ENCODE measurements at regions not wholly inside any gene's neighbourhood (a gene's known extent, or its start where the extent isn't known, plus 50 kb on each side); places are given as distances from the start of the nearest gene placed in this dataset.

DNA sequence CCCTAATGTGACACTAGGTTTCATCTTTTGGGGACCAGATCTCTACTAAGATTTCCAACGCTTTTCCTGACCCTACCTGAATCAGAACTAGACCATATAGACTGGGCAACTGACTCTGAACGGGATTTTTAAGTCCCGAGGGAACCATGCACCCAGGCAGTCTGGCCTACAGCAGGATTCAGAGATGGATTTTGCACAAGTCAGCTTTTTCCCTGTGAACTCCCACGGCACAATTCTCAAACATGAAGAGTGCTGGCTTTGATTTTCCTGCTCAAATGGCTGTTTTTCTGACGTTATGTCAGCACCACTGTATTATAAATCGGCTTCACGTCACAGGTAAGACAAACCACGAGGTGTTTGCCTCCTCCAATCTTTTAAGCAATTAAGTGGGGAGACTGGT, 409.1 kb downstream of the TCERG1L start:
- no peak for DNase-seq (ENCODE audit: low read depth)

DNA sequence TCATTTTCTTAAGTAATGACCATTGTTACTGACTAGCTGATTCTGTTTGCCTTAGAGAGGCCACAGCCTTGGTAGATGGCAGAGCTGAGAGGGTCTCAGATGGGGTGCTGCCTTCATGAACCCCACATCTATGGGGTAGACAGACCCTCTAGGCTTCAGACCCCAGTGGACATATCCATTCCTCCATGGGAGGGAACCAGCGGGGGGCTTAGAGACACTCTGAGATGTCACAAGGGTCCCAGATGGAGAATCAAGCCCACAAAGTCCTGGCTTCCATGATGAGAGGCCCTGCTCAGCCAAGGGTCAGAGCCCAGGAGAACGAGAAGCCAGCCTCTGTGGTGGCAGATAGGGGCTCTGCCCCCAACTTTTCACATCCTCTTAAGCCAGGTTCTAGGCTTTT, 408.6 kb downstream of the TCERG1L start:
- no peak for DNase-seq (ENCODE audit: low read depth)

DNA sequence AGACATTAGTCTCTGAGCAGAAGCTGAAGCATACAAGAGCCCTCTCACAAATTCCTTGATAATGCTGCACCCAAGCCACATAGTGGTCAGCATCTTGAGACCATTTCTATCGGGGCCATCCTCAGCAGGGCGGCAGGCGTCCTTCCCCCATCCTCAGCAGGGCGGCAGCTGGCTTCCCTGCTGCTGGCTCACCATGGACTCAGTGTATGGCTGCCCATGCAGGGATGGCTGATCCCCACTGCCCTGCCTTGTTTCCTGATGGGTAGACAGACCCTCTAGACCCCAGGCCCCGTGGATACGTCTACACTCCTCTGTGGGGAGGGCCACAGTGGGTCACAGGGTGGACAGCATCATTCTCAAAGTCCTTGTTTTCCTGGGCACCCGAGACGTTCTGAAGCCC, 406.8 kb downstream of the TCERG1L start:
- DNase-seq (ENCODE audit: low read depth) = no peak

DNA sequence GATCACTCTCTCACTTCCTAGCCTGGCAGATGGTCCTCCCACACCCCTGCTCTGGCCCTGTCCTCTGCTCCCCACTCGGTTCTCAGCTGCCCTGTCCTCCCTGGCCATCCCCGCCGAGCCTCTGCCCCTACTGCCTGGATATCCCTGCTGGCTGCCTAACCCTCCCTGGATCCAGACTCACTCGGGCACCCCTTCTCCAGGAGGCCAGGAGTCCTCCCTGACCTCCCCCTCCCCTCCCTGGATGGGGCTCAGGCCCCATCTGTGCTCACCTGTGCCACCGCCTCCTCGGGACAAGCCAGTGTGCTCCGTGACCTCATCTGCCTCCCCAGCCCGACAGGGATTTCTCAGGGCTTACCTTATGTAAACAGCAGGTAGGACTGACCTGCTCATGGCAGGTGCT, 406.1 kb downstream of the TCERG1L start:
- no peak for DNase-seq (ENCODE audit: low read depth)

DNA sequence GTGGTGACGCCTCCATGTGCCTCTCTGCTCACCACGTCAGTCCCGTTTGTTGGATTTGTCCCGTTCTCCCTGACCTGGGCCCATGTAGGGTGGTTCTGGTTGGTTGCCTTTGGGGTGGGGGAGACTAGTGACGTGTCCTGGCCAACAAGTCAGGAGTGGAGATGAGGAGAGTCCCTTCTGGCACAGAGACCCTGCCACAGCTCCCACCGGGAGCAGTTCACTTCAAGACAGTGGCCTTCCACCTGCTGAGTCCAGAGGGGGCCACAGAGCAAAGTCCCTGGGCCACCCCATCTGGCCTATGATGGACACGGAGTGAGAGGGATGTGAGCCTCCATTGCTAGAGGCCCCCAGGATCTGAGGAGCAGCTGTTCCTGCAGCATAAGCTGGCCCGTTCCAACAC, 405.6 kb downstream of the TCERG1L start:
- no peak for DNase-seq (ENCODE audit: low read depth)

DNA sequence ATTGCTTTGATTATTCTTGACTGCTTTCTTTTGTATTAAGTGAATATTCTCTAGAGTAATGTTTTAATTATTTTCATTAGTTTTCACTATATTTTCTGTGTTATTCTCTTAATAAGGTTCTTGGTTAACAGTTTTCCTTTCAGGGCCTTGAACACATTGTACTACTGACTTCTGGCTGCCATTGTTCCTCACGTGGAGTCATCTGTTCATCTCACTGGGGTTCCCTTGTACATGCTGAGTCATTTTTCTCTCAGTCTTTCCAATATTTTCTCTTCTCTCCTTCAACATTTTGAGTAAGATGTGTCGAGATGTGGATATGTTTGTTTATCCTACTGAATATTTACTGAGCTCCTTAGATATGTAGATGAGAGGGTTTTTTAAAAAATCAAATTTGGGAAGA, 400.7 kb downstream of the TCERG1L start:
- no peak for DNase-seq (ENCODE audit: low read depth)

DNA sequence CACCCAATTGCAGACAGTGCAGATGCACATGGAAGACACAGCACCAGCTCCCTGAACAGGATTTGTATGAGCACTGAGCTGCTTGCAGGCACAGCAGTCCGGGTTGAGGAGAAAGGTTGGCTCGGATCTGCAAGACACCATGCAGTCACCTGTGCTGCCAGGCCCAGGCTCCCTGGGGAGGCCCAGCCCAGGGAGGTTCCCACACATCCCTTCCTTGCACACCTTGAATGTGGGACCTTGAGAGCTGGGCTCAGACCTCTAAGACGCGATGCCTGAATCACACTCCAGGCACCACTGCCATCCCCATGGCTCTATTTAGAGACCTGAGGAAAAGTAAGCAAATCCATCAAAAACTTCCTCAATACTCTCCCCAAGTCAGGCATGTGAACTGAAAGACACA, 397.7 kb downstream of the TCERG1L start:
- DNase-seq (ENCODE audit: low read depth) = no peak

DNA sequence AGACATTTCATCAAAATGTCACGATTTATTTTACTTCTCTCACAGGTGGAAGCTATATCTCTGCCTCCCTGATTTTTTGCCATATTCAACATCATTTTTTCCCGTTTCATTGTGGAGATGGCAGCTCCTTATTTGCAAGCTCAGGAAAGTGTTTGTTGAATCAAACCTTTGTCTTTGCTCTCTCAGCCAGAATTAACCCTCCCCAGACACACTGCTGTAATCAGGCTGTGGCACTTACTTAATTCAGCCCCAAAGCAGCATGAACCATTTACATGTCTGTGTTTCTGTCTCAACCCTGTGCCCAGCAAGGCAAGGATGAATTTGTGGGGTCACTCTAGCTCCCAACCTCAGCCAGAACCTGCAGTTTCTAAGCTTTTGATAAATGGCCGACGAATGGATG, 397.2 kb downstream of the TCERG1L start:
- no peak for DNase-seq (ENCODE audit: low read depth)

DNA sequence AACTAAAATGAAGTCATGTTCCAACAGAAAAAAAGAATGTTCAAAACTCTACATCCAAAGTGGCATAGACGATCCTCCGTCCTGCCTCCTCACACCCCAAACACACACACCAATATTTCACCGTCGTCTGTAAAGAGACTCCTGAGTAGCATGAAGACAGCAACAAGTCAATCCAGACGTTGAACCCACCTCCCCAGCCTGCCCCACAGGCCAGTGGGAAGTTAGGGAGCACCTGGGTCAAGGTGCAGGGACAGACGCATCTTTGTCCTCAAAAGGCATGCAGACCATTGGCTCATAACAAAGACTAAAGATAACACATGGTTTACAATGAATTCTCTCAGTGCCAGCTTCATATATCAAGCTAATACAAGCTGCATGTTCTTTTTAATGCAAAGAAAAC, 396.5 kb downstream of the TCERG1L start:
- DNase-seq (ENCODE audit: low read depth) = no peak

DNA sequence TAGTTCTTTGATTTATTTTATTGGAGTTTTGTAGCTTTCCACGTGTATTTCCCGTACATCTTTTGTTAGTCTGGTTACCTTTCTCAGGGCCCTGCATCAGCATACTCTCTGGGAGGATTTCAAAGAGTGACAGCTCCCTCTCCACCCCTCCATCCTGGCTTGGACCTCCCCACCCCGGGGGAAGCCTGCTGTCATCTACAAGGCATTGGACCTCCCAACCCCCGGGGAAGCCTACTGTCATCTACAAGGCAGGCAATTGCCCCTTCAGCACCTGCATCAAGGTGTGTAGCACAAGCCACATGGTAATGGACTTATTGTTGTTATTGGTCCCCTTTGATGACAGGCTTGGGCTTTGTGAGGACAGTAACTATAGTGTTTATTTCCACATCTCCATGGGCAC, 390.1 kb downstream of the TCERG1L start:
- no peak for DNase-seq (ENCODE audit: low read depth)

DNA sequence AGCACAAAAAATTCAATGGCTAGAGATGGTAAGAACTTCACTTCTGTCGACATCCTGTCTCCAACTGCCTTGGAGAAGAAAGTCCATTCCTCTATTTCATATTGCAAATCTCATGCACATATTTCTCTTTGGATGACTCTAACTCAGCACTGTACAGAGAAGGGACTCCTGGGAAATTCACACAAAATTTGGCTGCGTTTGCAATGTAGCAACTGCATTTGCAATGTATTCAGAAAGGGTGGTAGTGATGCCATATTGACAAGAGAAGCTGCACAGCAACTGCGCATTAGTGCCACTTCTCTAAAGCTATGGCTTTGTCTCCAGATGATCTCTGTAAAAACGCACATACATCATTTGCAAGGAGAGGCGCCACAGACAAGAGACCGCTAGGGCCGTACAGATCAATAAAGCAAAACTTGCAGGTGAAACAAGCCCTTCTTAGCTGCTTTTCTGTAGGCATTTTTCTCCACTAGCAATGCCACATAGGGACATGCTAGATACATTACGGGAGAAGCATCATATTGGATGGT, 389.5 kb downstream of the TCERG1L start:
- no peak for DNase-seq (ENCODE audit: low read depth)

DNA sequence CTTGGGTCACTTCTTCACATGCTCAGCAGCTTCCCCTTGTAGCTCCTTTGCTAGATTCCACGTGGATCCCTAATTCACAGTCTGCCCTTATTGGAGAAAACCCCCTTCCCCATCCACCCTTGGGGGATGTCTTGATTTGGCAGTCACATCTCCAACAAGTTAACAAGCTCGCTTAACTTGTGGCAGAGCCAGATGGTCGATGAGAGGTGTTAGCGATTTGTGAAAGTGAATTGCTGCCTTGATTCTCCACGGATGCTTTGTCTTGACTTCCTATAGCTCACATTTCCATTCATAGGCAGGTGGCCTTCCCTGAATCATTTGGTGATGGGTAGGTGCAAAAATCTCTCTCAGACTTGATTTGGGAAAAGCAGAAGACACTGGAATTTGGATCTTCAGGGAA, 387.9 kb downstream of the TCERG1L start:
- DNase-seq (ENCODE audit: low read depth) = no peak

DNA sequence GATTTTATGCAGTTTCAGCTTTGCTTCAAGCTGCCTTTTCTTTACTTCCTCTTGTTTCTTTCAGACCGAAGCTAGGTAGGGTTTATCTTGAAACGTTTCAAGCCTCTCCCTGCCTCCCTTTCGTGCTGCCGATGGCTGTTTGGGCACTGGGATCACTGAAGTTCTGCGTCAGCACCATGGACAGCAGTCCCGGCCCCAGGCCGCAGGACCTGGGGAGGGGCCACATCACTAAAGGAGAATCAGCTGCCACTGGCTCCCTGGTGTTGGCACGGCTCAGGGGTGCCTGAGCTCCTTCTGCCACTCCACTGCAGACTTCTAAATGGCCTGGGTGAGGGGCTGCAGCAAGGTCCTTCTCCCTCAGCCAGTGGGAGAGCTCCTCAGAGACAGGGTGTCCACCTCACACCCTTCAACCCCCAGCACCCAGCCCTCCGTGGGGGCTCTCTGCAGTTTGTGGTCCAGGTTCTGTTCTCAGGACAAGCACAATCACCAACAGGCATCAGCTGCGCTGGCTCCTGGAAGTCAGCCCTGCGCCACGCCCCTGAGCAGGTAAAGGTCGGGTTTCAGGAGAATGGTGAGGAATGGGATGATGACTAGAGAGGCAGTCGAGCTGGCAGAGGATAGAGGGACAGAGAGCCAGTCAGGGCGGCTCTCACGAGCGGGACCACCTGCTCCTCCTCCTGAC, 387.2 kb downstream of the TCERG1L start:
- no peak for DNase-seq (ENCODE audit: low read depth)

DNA sequence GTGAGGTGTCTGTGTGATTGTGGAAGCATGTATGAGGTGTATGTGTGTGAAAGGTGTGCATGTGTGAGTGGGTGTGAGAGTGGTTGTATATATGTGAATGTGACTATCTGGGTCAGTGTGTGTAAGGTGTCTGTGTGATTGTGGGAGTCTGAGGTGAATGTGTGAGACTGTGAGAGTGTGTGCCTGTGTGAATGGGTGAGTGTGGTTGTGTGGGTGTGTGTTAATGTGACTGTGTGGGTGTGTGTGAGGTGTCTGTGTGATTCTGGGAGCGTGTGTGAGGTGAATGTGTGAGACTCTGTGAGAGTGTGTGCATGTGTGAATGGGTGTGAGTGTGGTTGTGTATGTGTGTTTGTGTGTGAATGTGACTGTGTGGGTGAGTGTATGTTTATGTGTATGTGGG, 385.1 kb downstream of the TCERG1L start:
- DNase-seq (ENCODE audit: low read depth) = no peak

DNA sequence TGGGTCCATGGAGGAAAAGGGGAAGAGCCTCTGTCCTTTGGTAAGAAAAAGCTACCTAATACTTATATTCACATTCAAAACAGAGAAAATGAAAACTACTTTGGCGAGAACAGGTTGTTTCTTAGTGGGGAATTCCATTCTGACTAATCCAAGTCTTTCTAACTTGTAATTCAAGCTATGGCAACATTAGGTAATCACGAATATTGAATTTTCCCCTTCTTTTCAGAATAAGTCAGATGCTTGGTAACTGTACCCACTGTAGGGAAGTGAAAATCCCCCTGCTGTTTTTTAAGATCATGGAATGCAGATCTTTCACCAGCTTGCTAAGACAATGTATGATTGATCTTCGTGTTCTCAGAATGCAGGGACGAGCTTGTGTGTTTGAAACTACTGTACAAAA, 384.4 kb downstream of the TCERG1L start:
- DNase-seq (ENCODE audit: low read depth) = no peak

DNA sequence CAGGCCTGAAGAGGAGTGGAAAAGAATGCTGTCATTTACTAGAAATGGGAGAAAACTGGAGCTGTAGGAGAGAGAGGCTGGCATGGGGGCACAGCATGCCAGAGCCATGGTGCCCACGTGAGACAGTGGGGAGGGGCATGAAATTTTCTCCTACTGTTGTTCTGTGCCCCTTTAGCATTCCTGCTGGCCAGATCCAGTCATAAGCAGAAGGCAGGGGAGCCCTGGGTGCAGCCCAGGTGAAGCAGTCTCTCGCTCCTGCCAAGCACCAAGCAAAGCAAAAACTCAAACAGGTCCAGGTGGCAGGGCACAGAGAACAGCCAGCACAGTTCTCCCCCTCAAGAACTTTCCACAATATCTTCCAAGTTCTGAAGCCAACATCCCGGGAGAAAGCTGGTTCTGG, 383.2 kb downstream of the TCERG1L start:
- DNase-seq (ENCODE audit: low read depth) = no peak

DNA sequence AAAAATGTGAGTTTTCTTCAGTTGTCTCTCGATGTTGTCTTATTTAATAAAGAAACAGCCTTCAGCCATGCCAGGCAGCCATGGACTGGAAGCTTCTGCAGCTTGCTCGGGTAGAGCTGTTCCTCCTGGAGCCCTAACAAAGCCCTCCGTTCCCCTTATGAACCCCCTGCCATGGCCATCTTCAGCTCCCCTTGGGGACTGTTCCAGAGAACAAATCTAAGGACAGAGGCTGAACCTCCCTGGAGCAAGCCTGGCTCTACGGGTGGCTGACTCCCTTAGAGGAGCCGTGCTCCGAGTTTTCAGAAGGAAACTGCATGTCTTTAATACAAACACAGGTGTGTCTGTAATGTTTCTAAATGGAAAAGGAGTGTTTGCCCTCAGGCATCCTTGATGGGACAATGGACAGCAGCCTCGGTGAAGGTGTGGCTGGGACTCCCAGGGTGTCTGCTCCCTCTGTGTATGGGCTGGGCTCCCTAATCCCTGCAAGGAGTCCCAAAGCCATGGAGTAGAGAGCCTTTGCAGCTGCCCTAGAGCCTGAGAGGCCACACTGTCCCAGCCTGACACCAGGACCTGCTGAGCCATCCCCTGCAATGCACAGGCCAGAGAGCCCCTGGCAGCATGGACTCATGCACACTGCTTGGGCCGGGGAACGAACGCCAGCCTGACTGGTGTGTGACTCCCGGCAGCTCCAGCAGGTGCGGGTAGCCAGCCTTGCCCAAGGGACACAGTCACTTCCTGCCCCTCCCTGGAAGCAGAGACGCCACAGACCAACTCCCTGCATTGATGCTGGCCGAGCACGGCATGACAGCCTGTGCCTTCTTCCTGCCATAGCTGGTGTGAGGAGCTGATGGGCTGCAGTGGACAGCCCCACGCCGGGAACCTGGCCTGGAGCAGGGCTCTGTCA, 381.8 kb downstream of the TCERG1L start:
- DNase-seq (ENCODE audit: low read depth) = no peak

DNA sequence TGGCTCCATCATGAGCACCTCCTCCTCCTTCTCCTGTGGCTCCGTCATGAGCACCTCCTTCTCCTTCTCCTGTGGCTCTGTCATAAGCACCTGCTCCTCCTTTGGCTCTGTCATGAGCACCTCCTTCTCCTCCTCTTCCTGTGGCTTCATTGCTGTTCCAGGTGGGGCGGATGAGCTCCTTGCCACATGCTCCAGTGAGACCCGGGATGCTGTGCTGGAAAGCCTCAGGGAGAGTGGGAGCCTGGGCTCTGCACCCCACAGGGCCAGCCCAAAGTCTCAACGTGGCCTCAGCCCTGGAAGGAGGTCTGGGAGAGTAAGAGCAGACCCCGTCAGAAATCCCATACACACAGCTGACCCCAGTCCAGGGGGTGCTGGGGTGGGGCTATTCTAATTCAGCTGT, 380.7 kb downstream of the TCERG1L start:
- DNase-seq (ENCODE audit: low read depth) = no peak

DNA sequence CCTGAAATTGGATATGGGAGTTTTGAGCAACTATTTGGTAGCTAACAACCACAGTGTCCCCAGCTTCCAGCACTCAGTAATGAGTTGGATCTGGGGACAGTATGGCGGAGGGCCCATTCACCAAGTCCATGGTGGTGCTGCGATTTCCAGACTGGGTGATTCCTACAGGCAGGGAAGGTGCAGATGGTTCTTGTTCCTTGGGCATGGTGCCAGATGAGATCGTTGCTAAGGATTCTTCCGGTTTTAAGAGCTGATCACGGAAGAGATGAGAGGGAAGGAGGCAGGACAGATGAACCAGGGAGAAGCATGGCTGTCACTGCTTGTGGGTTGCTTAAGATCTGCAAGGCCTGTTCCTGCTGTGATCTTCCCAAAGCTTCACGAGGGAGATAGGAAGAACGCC, 380.3 kb downstream of the TCERG1L start:
- no peak for DNase-seq (ENCODE audit: low read depth)

DNA sequence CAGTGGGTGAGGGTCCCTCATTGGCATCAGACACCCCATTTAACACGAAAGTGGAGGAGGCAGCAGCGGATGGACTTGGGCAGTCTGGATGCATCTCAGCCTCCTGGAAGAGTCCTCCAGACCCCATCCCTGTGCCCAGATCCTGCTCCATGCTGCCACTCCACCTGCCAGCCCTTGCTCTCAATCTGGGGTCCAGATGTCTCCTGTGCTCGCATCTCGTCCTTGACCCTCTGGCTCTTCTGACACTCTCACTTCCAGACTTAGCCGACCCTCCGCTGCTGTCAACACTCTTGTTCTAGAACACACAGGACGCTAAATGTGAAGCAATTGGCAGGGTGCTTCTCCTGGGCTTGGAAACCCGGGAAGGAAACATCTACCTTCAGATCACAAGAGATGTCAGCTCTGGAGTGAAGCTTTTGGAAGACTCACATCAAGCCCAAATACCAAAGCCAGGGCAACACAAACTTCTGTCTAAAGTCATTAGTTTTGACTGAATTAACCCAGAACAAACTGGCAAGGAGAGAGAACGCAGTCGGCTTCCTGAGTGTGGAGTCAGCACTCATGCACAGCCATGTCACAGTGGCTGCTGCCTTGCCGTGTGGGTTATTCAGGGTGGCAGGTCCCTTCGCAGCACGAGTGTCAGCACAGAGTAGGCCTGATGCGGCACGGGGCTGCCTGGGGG, 379.1 kb downstream of the TCERG1L start:
- no peak for DNase-seq (ENCODE audit: low read depth)

DNA sequence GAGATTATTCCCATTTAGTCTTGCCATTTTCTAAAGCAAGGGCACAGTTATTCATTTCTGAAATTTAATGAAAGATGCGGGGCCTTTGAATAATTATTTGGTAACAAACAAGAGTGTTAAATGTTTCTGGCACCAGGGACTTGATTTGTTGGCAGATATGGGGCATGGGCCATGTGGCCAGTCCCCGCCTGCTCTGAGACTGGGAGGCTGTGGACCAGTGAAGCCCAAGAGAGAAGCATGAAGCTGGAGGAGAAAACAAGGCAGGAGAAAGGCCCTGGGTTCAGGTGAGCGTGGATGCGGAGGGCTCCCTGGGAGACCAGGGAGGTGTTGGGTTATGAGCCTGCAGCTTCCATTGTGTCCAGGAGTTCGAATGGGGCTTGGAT, 378.5 kb downstream of the TCERG1L start:
- DNase-seq (ENCODE audit: low read depth) = no peak

DNA sequence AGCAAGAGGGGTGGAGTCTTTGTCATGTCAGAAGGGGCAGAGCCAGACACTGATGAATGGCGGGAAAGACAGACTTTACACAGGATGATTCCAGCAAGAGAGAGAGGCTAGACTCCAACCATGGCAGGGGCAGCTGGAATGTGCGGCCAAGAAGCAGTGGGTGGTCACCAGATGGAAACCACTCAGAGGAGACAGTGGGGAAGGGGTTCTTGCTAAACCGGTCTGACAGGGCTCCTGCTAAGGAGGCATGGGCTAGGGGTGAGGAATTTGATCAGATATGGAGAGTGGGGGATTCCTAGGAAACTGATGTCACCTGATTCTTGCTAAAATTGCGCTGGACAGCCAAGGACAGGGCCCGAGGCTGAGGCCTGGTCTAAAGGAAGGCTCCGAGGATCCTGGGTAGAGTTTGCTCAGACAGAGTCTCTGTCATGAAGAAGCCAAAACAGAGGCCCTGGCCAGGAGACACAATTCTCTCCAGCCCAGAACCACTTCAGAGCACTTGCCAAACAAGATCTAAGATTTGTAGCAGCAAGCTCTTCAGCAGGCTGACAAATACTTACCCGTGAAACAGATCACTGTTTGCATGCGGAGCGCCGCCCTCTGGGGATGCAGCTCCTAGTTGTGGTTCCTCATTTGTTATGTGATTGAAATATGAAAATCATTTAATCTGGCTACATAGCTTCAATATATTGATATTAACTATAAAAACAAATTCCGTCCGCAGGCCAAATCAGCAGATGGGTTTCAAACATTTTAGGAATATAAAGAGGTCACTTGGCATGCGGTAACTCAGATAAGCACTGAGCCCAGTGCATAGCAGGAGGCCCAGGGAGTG, 377.0 kb downstream of the TCERG1L start:
- DNase-seq (ENCODE audit: low read depth) = no peak

Data from fibroblast of the conjunctiva (primary cell).